SK-N-SH (cell line): ENCODE measurements at regions not wholly inside any gene's neighbourhood (a gene's known extent, or its start where the extent isn't known, plus 50 kb on each side); places are given as distances from the start of the nearest gene placed in this dataset.

Experiments used
- CTCF ChIA-PET: fragments of 300-600, 350-600 bp; formaldehyde crosslinking; extraction: SDS; loops from one replicate; lab custom pipeline; 2021; lab: Yijun Ruan, JAX
- POLR2A ChIA-PET: fragments of 350-600 bp; sonication (Branson Sonifier 250); formaldehyde crosslinking; extraction: SDS; loops from one replicate; lab custom pipeline; 2020; ENCODE audit warnings: antibody characterized with exemption, inconsistent platforms; lab: Yijun Ruan, JAX
- DNase-seq: peaks from one replicate; pipeline ENCODE4 v3.0.0; 2012
- H2AFZ ChIP-seq: fragments of 200-600 bp; sonication (generic); 2 replicates; pipeline ENCODE4 v1.8.1; 2016; ENCODE audit warnings: antibody characterized with exemption, mild to moderate bottlenecking, low read depth
- H3F3A ChIP-seq: fragments of 200-600 bp; sonication (generic); replicated peaks from 2 replicates; pipeline ENCODE3; 2016; ENCODE audit warnings: antibody characterized with exemption, mild to moderate bottlenecking; ENCODE audit not compliant: insufficient read depth
- H3K27ac ChIP-seq, 2 experiments: fragments of 200-500 bp in 1 of 2; fragments of 200-600 bp in 1 of 2; sonication (Bioruptor generic) in 1 of 2; sonication (generic), shearing (Covaris generic) in 1 of 2; 2 replicates each; pipeline versions ENCODE4 v1.5.1 to v1.6.1; 2014 to 2016; ENCODE audit warnings: low read depth in 2 of 2, inconsistent platforms in 1 of 2, low read length in 1 of 2, mild to moderate bottlenecking in 1 of 2, mixed read lengths in 1 of 2
- H3K27me3 ChIP-seq: fragments of 200-600 bp; sonication (generic), shearing (Covaris generic); 2 replicates; pipeline ENCODE4 v1.6.1; 2016; ENCODE audit warnings: mixed run types; ENCODE audit not compliant: insufficient read depth
- H3K36me3 ChIP-seq, 2 experiments: fragments of 200-500 bp in 1 of 2; fragments of 200-600 bp in 1 of 2; sonication (Bioruptor generic) in 1 of 2; sonication (generic) in 1 of 2; replicated peaks in 1 of 2; 2 replicates each; pipeline versions ENCODE3 to v1.5.1; 2014 to 2016; ENCODE audit warnings: low read length in 1 of 2, mild to moderate bottlenecking in 1 of 2; ENCODE audit not compliant: insufficient read depth in 2 of 2, control insufficient read depth in 1 of 2
- H3K4me1 ChIP-seq, 2 experiments: fragments of 200-500 bp in 1 of 2; fragments of 200-600 bp in 1 of 2; sonication (Bioruptor generic) in 1 of 2; sonication (generic), shearing (Covaris generic) in 1 of 2; 2 replicates each; pipeline versions ENCODE4 v1.5.1 to v1.6.1; 2014 to 2016; ENCODE audit warnings: low read depth in 1 of 2, low read length in 1 of 2, mixed run types in 1 of 2; ENCODE audit not compliant: insufficient read depth in 2 of 2, control insufficient read depth in 1 of 2
- H3K4me2 ChIP-seq: fragments of 200-600 bp; sonication (generic), shearing (Covaris generic); 2 replicates; pipeline ENCODE4 v1.6.1; 2017; ENCODE audit warnings: mixed run types
- H3K4me3 ChIP-seq, 2 experiments: fragments of 200-500 bp in 1 of 2; fragments of 200-600 bp in 1 of 2; sonication (Bioruptor generic) in 1 of 2; sonication (generic), shearing (Covaris generic) in 1 of 2; 2 replicates each; pipeline versions ENCODE4 v1.5.1 to v1.8.1; 2014 to 2016; ENCODE audit warnings: low read depth in 2 of 2, inconsistent platforms in 1 of 2, low read length in 1 of 2, mild to moderate bottlenecking in 1 of 2, mixed read lengths in 1 of 2, moderate library complexity in 1 of 2
- H3K79me2 ChIP-seq: fragments of 200-600 bp; sonication (generic); 2 replicates; pipeline ENCODE4 v1.8.1; 2017; ENCODE audit warnings: mild to moderate bottlenecking; ENCODE audit not compliant: insufficient read depth
- H3K9ac ChIP-seq: fragments of 200-600 bp; sonication (generic); 2 replicates; pipeline ENCODE4 v1.6.1; 2017; ENCODE audit warnings: mixed run types
- H3K9me2 ChIP-seq: fragments of 200-600 bp; sonication (generic); 2 replicates; pipeline ENCODE4 v1.6.1; 2017; ENCODE audit warnings: mixed run types
- H3K9me3 ChIP-seq: fragments of 200-600 bp; sonication (generic); 2 replicates; pipeline ENCODE4 v1.6.1; 2017; ENCODE audit warnings: mixed run types, mild to moderate bottlenecking, moderate library complexity
- H4K20me1 ChIP-seq: fragments of 200-600 bp; sonication (generic); 2 replicates; pipeline ENCODE4 v1.6.1; 2017; ENCODE audit warnings: mild to moderate bottlenecking, mixed run types; ENCODE audit not compliant: insufficient read depth
- CHD2 ChIP-seq: fragments of 150-350 bp; IDR thresholded peaks from 2 replicates; pipeline ENCODE4 v1.6.1; 2018; ENCODE audit warnings: low read length; ENCODE audit not compliant: partially characterized antibody
- EP300 ChIP-seq, 2 experiments: IDR thresholded peaks; 2 replicates each; pipeline versions ENCODE4 v1.4.0 to v1.6.1; 2012; ENCODE audit warnings: borderline replicate concordance in 1 of 2, low read depth in 1 of 2, low read length in 1 of 2
- EZH2phosphoT487 ChIP-seq: fragments of 200-600 bp; sonication (generic); IDR thresholded peaks from 2 replicates; pipeline ENCODE4 v1.6.1; 2017; ENCODE audit warnings: low read depth, mixed run types, mild to moderate bottlenecking, antibody characterized with exemption, moderate library complexity, borderline replicate concordance
- FOSL2 ChIP-seq: IDR thresholded peaks from 2 replicates; pipeline ENCODE4 v1.4.0; 2012; ENCODE audit warnings: low read depth, mild to moderate bottlenecking, moderate library complexity, borderline replicate concordance
- FOXJ3 ChIP-seq: sonication (generic); formaldehyde crosslinking; IDR thresholded peaks from 2 replicates; pipeline ENCODE4 v1.5.1; 2020; ENCODE audit warnings: mild to moderate bottlenecking, missing genetic modification reagents
- FOXM1 ChIP-seq: IDR thresholded peaks from 2 replicates; pipeline ENCODE4 v1.4.0; 2012; ENCODE audit warnings: low read depth, mild to moderate bottlenecking
- GABPA ChIP-seq: IDR thresholded peaks from 2 replicates; pipeline ENCODE4 v1.4.0; 2012; ENCODE audit warnings: low read depth, mild to moderate bottlenecking
- GATA2 ChIP-seq: sonication (generic); formaldehyde crosslinking; IDR thresholded peaks from 2 replicates; pipeline ENCODE4 v1.5.0; 2020; ENCODE audit warnings: mild to moderate bottlenecking, missing genetic modification reagents
- JUND ChIP-seq: IDR thresholded peaks from 2 replicates; pipeline ENCODE4 v1.4.0; 2012
- MEF2A ChIP-seq: IDR thresholded peaks from 2 replicates; pipeline ENCODE4 v1.4.0; 2012; ENCODE audit warnings: low read depth, borderline replicate concordance
- MXI1 ChIP-seq: IDR thresholded peaks from 2 replicates; pipeline ENCODE4 v1.6.1; 2012; ENCODE audit warnings: mild to moderate bottlenecking, low read depth, low read length, improper control_type of control experiment
- NFIC ChIP-seq: IDR thresholded peaks from 2 replicates; pipeline ENCODE4 v1.4.0; 2012; ENCODE audit warnings: borderline replicate concordance
- PBX3 ChIP-seq: IDR thresholded peaks from 2 replicates; pipeline ENCODE4; 2012
- POLR2AphosphoS5 ChIP-seq: IDR thresholded peaks from 2 replicates; pipeline ENCODE4 v1.6.1; 2012; ENCODE audit warnings: low read depth, low read length
- RAD21 ChIP-seq: IDR thresholded peaks from 2 replicates; pipeline ENCODE4 v1.6.1; 2012; ENCODE audit warnings: mild to moderate bottlenecking, low read length
- RCOR1 ChIP-seq: fragments of 150-350 bp; IDR thresholded peaks from 2 replicates; pipeline ENCODE4 v1.6.1; 2017; ENCODE audit warnings: antibody characterized with exemption, low read length
- RFX5 ChIP-seq: IDR thresholded peaks from 2 replicates; pipeline ENCODE4 v1.6.1; 2012; ENCODE audit warnings: mild to moderate bottlenecking, improper control_type of control experiment, low read length
- SMC3 ChIP-seq: IDR thresholded peaks from 2 replicates; pipeline ENCODE4 v1.6.1; 2012; ENCODE audit warnings: low read depth, low read length, improper control_type of control experiment
- TCF12 ChIP-seq: IDR thresholded peaks from 2 replicates; pipeline ENCODE4 v1.4.0; 2012
- USF1 ChIP-seq: IDR thresholded peaks from 2 replicates; pipeline ENCODE4 v1.4.0; 2012; ENCODE audit warnings: low read depth, borderline replicate concordance
- USF2 ChIP-seq: fragments of 150-350 bp; IDR thresholded peaks from 2 replicates; pipeline ENCODE4 v1.6.1; 2017; ENCODE audit warnings: antibody characterized with exemption, low read length, low read depth, borderline replicate concordance
- WGBS: methylation state at CpG from one replicate; pipeline ENCODE4 v1.1.6; 2017; ENCODE audit warnings: low lambda C conversion rate; 5-methylcytosine and 5-hydroxymethylcytosine counted together
- TF ChIP-seq, protein P1 (sequence below): IDR thresholded peaks from 2 replicates; pipeline ENCODE4 v1.4.0; 2012; ENCODE audit warnings: low read depth, borderline replicate concordance

DNA sequence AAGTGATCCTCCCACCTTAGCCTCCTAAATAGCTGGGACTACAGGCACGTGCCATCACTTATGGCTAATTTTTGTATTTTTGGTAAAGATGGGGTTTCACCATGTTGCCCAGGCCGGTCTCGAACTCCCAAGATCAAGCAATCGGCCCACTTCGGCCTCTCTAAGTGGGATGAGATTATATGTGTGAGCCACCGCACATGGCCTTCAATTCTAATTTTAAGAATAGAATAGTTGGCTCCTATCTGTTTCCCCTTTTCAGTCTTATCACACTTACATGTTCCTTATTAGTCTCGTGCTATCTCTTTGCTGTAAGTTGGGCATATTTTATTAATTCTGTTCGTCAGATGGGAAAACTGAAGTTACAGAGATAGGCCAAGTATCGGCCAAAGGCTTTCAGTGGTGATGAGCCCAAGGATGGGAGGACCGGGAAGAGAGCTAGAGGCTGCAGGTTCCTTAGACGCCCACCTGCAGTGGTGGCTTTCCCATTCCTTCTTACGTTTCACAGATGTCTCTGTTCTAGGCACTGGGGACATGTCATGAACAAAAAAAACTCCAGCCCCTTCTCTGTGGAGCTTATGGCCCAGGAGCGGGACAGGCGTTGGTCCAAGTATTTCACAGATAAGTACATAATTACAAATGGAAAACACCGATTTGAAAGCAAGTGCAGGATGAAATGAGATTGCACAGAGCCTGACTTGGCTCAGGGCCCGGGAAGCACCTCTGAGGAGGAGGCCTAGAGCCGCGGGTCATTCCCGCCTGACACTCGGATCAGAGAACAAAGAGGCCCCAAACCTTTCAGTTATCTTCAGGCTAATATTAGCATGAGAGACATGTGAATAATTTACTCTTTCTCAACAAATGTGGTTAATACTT lies 91.1 kb upstream of the KLF13 start (continued):
- TF ChIP-seq MEF2A, result no peak
- no peak for TF ChIP-seq GABPA
- peak; percentile 83 for TF ChIP-seq GATA2 (CRISPR knock-in tag)
- no peak for TF ChIP-seq JUND
- no peak for TF ChIP-seq RFX5
- TF ChIP-seq USF1, result no peak
- peak; percentile 66 for TF ChIP-seq TCF12
- TF ChIP-seq EZH2phosphoT487, result no peak
- TF ChIP-seq EP300 (IDR thresholded peaks at IDR 0.05; ENCODE audit: borderline replicate concordance in 1 of 2, low read depth in 1 of 2, low read length in 1 of 2), result peak in 1 of 2 experiments; percentile 85; a peak in 2 of 4 replicates
- no peak for TF ChIP-seq POLR2AphosphoS5
- TF ChIP-seq SMC3, result peak; percentile 16; the same call in 1 of the 2 replicates
- TF ChIP-seq PBX3, result peak; percentile 15; the same call in 1 of the 2 replicates
- no peak for TF ChIP-seq USF2
- TF ChIP-seq RCOR1, result peak; percentile 86

- Histone ChIP-seq H3K9me3 (no peaks in the 10 kb centered on the region), H3F3A (no peaks in the 10 kb centered on the region), H2AFZ (peak overlapping the region; percentile 80), H3K9ac (peak overlapping the region; percentile 32; the same call in 1 of the 2 replicates), H4K20me1 (no peaks in the 10 kb centered on the region), H3K27ac (peak overlapping the region; percentile 60 to 97), H3K4me2 (peak overlapping the region; percentile 69), H3K79me2 (no peaks in the 10 kb centered on the region), H3K4me1 (peaks cover 15 to 31% of the 10 kb centered on the region in 2 experiments; a peak in 3 of 4 replicates), H3K27me3 (no peaks in the 10 kb centered on the region), H3K9me2 (no peaks in the 10 kb centered on the region), H3K4me3 (no peak overlapping the region; a peak in 2 of 4 replicates), H3K36me3 (no peaks in the 10 kb centered on the region)
- WGBS, result 18% methylated on average over 19 of the region's 19 CpGs
- ChIA-PET POLR2A (interaction anchor here (0.8 to 3.1 kb wide), 3 partner anchors 21 to 90 kb away, joined by 4 to 22 read pairs (median 7); partner anchors contain the start of gene KLF13), CTCF (interaction anchor here (0.7 to 2.4 kb wide), 11 partner anchors 17 to 201 kb away, joined by 3 to 9 read pairs (median 3); no protein-coding TSS in a partner anchor)
- DNase-seq, result peak; percentile 86
- TF ChIP-seq FOXJ3 (CRISPR knock-in tag) (no peak), RAD21 (no peak; the same call in 1 of the 2 replicates), MEF2A (peak; percentile 36; the same call in 1 of the 2 replicates), FOXM1 (no peak), JUND (peak; percentile 89), PBX3 (peak; percentile 43; the same call in 1 of the 2 replicates), NFIC (peak; percentile 89), CHD2 (peak; percentile 69), GATA2 (CRISPR knock-in tag) (no peak; the same call in 1 of the 2 replicates), EP300 (IDR thresholded peaks at IDR 0.05; ENCODE audit: borderline replicate concordance in 1 of 2, low read depth in 1 of 2, low read length in 1 of 2) (peak; percentile 61 to 70; a peak in 3 of 4 replicates), RFX5 (no peak), FOSL2 (peak; percentile 92), MXI1 (0 out of 2 replicates have a peak, but pooled peaks have one; percentile 48)
- TF ChIP-seq, protein P1, sequence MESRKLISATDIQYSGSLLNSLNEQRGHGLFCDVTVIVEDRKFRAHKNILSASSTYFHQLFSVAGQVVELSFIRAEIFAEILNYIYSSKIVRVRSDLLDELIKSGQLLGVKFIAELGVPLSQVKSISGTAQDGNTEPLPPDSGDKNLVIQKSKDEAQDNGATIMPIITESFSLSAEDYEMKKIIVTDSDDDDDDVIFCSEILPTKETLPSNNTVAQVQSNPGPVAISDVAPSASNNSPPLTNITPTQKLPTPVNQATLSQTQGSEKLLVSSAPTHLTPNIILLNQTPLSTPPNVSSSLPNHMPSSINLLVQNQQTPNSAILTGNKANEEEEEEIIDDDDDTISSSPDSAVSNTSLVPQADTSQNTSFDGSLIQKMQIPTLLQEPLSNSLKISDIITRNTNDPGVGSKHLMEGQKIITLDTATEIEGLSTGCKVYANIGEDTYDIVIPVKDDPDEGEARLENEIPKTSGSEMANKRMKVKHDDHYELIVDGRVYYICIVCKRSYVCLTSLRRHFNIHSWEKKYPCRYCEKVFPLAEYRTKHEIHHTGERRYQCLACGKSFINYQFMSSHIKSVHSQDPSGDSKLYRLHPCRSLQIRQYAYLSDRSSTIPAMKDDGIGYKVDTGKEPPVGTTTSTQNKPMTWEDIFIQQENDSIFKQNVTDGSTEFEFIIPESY, result no peak
Measured at GRCh38 chr15:31236184-31237042, 90.2 kb upstream of the KLF13 start.
